Esophagus (tissue), 2 donors: ENCODE measurements at regions not wholly inside any gene's neighbourhood (a gene's known extent, or its start where the extent isn't known, plus 50 kb on each side); places are given as distances from the start of the nearest gene placed in this dataset.

Experiments used
- H3K27ac ChIP-seq, 2 donors: one replicate each; pipeline ENCODE4 v1.5.1; 2013; ENCODE audit warnings: low read depth in 2 of 2, mild to moderate bottlenecking in 2 of 2, inconsistent platforms in 1 of 2, low read length in 1 of 2, moderate library complexity in 1 of 2
- H3K27me3 ChIP-seq, 2 donors: one replicate each; pipeline ENCODE4 v1.6.1; 2013; ENCODE audit warnings: low read length in 2 of 2, control low read depth in 1 of 2, mild to moderate bottlenecking in 1 of 2; ENCODE audit not compliant: insufficient read depth in 2 of 2, control insufficient read depth in 1 of 2
- H3K36me3 ChIP-seq, 2 donors: one replicate each; pipeline ENCODE4 v1.6.1; 2013; ENCODE audit warnings: low read length in 1 of 2; ENCODE audit not compliant: control insufficient read depth in 2 of 2, insufficient read depth in 2 of 2
- H3K4me1 ChIP-seq, 2 donors: one replicate each; pipeline ENCODE4 v1.6.1; 2013; ENCODE audit warnings: low read length in 1 of 2; ENCODE audit not compliant: control insufficient read depth in 2 of 2, insufficient read depth in 2 of 2
- H3K4me3 ChIP-seq, 2 donors: one replicate each; pipeline ENCODE4 v1.5.1; 2013; ENCODE audit warnings: low read length in 2 of 2, mild to moderate bottlenecking in 2 of 2, low read depth in 1 of 2, moderate library complexity in 1 of 2
- H3K9me3 ChIP-seq, 2 donors: one replicate each; pipeline ENCODE4 v1.6.1; 2013; ENCODE audit warnings: mild to moderate bottlenecking in 2 of 2, low read depth in 1 of 2, low read length in 1 of 2, moderate library complexity in 1 of 2; ENCODE audit not compliant: control insufficient read depth in 2 of 2, insufficient read depth in 1 of 2
- WGBS, 2 donors: extraction: QIAGEN DNeasy Blood & Tissue Kit; methylation state at CpG; one replicate each; pipeline ENCODE4 v1.1.7; 2013; 5-methylcytosine and 5-hydroxymethylcytosine counted together
- donor health status: healthy with polysubstance abuse.
- donor health status: Bipolar disorder and iron deficiency.

GRCh38 chr4:54574500-54574899 lies 83.3 kb upstream of the KIT start:
- Histone ChIP-seq H3K27me3 (no peaks in the 10 kb centered on the region), H3K9me3 (no peaks in the 10 kb centered on the region), H3K36me3 (no peaks in the 10 kb centered on the region), H3K4me3 (no peak overlapping the region), H3K27ac (no peak overlapping the region), H3K4me1 (no peaks in the 10 kb centered on the region)
- WGBS, 2 donors = 81 to 83% methylated on average over 1 of the region's 1 CpG

GRCh38 chr4:54575919-54576318 lies 81.8 kb upstream of the KIT start:
- Histone ChIP-seq H3K27me3 (no peaks in the 10 kb centered on the region), H3K4me1 (no peaks in the 10 kb centered on the region), H3K27ac (no peak overlapping the region), H3K9me3 (no peaks in the 10 kb centered on the region), H3K36me3 (no peaks in the 10 kb centered on the region), H3K4me3 (no peak overlapping the region)
- 60 to 61% methylated on average over 2 of the region's 2 CpGs for WGBS, 2 donors

- no peaks in the 10 kb centered on the region for H3K27me3 ChIP-seq
- H3K27ac ChIP-seq = no peak overlapping the region
- no peak overlapping the region for H3K4me3 ChIP-seq
- WGBS, 2 donors = 73 to 80% methylated on average over 2 of the region's 2 CpGs
- H3K9me3 ChIP-seq = no peaks in the 10 kb centered on the region
- H3K36me3 ChIP-seq = no peaks in the 10 kb centered on the region
- no peaks in the 10 kb centered on the region for H3K4me1 ChIP-seq
Observed at GRCh38 chr4:54581807-54582206, 76.0 kb upstream of the KIT start.

- Histone ChIP-seq H3K4me1 (no peaks in the 10 kb centered on the region), H3K27ac (no peak overlapping the region), H3K4me3 (no peak overlapping the region), H3K36me3 (no peaks in the 10 kb centered on the region), H3K27me3 (no peaks in the 10 kb centered on the region), H3K9me3 (no peaks in the 10 kb centered on the region)
- 90% methylated on average over 8 of the region's 8 CpGs for WGBS, 2 donors
Observed at GRCh38 chr4:54585321-54586000, 72.3 kb upstream of the KIT start.

- Histone ChIP-seq H3K9me3 (no peaks in the 10 kb centered on the region), H3K36me3 (no peaks in the 10 kb centered on the region), H3K4me1 (no peaks in the 10 kb centered on the region), H3K27me3 (no peaks in the 10 kb centered on the region), H3K4me3 (no peak overlapping the region), H3K27ac (no peak overlapping the region)
- WGBS, 2 donors = 54% methylated on average over 5 of the region's 5 CpGs
Observed at GRCh38 chr4:54586320-54586955, 71.3 kb upstream of the KIT start.

- Histone ChIP-seq H3K9me3 (no peaks in the 10 kb centered on the region), H3K4me1 (no peaks in the 10 kb centered on the region), H3K27ac (no peak overlapping the region), H3K4me3 (no peak overlapping the region), H3K36me3 (no peaks in the 10 kb centered on the region), H3K27me3 (no peaks in the 10 kb centered on the region)
- whole genome bisulfite sequencing, 2 donors = 58 to 75% methylated on average over 2 of the region's 2 CpGs
Observed at GRCh38 chr4:54587107-54587891, 70.5 kb upstream of the KIT start.

GRCh38 chr4:54588404-54588803 lies 69.4 kb upstream of the KIT start:
- H3K27ac ChIP-seq = no peak overlapping the region
- no peak overlapping the region for H3K4me3 ChIP-seq
- H3K27me3 ChIP-seq = no peaks in the 10 kb centered on the region
- H3K36me3 ChIP-seq = no peaks in the 10 kb centered on the region
- H3K4me1 ChIP-seq = no peaks in the 10 kb centered on the region
- no peaks in the 10 kb centered on the region for H3K9me3 ChIP-seq
- 47 to 57% methylated on average over 4 of the region's 4 CpGs for WGBS, 2 donors

GRCh38 chr4:54589586-54589985 lies 68.2 kb upstream of the KIT start:
- 63 to 100% methylated on average over 2 of the region's 2 CpGs for WGBS, 2 donors
- H3K4me1 ChIP-seq = no peaks in the 10 kb centered on the region
- no peaks in the 10 kb centered on the region for H3K9me3 ChIP-seq
- no peak overlapping the region for H3K27ac ChIP-seq
- no peaks in the 10 kb centered on the region for H3K36me3 ChIP-seq
- no peak overlapping the region for H3K4me3 ChIP-seq
- H3K27me3 ChIP-seq = no peaks in the 10 kb centered on the region

DNA sequence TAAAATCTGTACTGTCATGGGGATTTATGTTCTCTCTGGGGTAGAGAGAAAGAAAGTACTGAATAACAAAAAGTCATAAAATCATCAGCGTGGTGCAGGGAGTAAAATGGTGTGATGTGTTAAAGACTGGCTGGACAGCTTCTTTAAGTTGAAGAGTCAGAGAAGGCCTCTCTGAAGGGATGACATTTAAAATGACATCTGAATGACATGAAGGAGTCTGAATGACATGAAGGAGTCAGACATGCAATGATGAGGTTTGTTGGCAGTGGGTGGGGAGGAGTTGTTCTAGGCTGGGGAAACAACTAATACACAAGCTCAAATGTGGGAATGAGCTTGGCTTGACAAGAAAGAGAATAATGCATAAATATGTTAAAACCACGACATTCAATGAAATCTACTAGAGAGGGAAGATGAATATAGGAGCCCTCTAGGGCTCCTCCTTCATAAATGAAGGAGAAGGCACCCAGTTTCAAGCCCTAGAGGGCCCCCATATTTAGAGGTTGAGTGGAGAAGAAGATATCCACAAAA lies 63.9 kb upstream of the KIT start:
- H3K36me3 ChIP-seq = no peaks in the 10 kb centered on the region
- H3K4me3 ChIP-seq = no peak overlapping the region
- H3K9me3 ChIP-seq = no peaks in the 10 kb centered on the region
- H3K4me1 ChIP-seq = no peaks in the 10 kb centered on the region
- 74 to 81% methylated on average over 2 of the region's 2 CpGs for WGBS, 2 donors
- H3K27me3 ChIP-seq = no peaks in the 10 kb centered on the region
- H3K27ac ChIP-seq = no peak overlapping the region
